A673 (cell line): ENCODE measurements at regions not wholly inside any gene's neighbourhood (a gene's known extent, or its start where the extent isn't known, plus 50 kb on each side); places are given as distances from the start of the nearest gene placed in this dataset.

Source experiments
- EZH2 ChIP-seq: fragments of 200-600 bp; sonication (generic); IDR thresholded peaks from 2 replicates; pipeline ENCODE4 v1.6.1; 2017; ENCODE audit warnings: borderline replicate concordance, low read depth, mild to moderate bottlenecking, mixed read lengths, antibody characterized with exemption, low read length; ENCODE audit not compliant: poor library complexity, severe bottlenecking
- TF ChIP-seq, protein P1 (sequence below): fragments of 300-800, 200-600 bp; sonication (generic); conservative IDR thresholded peaks from 2 replicates; pipeline ENCODE4 v1.5.1; 2017; ENCODE audit warnings: low read depth, mild to moderate bottlenecking, antibody characterized with exemption, low read length, moderate library complexity, mixed read lengths

DNA sequence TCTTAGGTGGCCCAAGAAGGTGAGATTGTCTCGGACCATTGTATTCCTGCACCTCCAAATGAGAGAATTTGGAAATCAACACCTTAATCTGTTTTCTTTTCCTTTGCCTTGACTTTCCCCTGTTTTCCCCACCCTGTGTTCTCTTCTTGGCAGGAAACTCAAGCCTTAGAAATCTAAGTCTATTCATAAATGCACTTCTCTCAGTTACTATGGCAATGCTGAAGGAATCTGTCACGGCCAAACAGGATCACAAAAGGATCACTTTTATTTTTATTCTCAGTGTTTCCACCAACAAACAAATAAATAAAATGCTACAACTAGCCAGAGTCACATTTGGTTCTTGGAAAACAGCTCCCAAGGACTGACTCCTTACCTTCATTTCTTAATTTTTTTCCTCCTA is 270.5 kb downstream of the BCAT1 start:
- TF ChIP-seq, protein P1, sequence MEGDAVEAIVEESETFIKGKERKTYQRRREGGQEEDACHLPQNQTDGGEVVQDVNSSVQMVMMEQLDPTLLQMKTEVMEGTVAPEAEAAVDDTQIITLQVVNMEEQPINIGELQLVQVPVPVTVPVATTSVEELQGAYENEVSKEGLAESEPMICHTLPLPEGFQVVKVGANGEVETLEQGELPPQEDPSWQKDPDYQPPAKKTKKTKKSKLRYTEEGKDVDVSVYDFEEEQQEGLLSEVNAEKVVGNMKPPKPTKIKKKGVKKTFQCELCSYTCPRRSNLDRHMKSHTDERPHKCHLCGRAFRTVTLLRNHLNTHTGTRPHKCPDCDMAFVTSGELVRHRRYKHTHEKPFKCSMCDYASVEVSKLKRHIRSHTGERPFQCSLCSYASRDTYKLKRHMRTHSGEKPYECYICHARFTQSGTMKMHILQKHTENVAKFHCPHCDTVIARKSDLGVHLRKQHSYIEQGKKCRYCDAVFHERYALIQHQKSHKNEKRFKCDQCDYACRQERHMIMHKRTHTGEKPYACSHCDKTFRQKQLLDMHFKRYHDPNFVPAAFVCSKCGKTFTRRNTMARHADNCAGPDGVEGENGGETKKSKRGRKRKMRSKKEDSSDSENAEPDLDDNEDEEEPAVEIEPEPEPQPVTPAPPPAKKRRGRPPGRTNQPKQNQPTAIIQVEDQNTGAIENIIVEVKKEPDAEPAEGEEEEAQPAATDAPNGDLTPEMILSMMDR = no peak
- TF ChIP-seq EZH2 = no peak
